Astrocyte (in vitro differentiated cells and primary cell): ENCODE measurements at regions not wholly inside any gene's neighbourhood (a gene's known extent, or its start where the extent isn't known, plus 50 kb on each side); places are given as distances from the start of the nearest gene placed in this dataset.

Experiments
- DNase-seq: peaks from one replicate; pipeline ENCODE4 v3.0.0-alpha.2; 2010; ENCODE audit warnings: low read depth
- FAIRE-seq: peaks from 2 replicates; lab custom pipeline; 2011; peaks lifted over from hg19 to GRCh38; lab: Jason Lieb, UNC
- H2AFZ ChIP-seq: 2 replicates; pipeline ENCODE4 v1.6.0; 2012; ENCODE audit warnings: low read depth, low read length, inconsistent platforms
- H3K27ac ChIP-seq: 2 replicates; pipeline ENCODE4 v1.5.1; 2011; ENCODE audit warnings: low read depth, low read length, inconsistent platforms
- H3K27me3 ChIP-seq: 2 replicates; pipeline ENCODE4 v1.6.0; 2011; ENCODE audit warnings: low read length, inconsistent platforms; ENCODE audit not compliant: insufficient read depth
- H3K36me3 ChIP-seq: 2 replicates; pipeline ENCODE4 v1.5.1; 2011; ENCODE audit warnings: low read length, inconsistent platforms; ENCODE audit not compliant: insufficient read depth
- H3K4me1 ChIP-seq: 2 replicates; pipeline ENCODE4 v1.5.1; 2011; ENCODE audit warnings: low read length, inconsistent platforms; ENCODE audit not compliant: insufficient read depth
- H3K4me2 ChIP-seq: 2 replicates; pipeline ENCODE4 v1.6.0; 2012; ENCODE audit warnings: low read length, inconsistent platforms
- H3K4me3 ChIP-seq: 2 replicates; pipeline ENCODE4 v1.5.1; 2011; ENCODE audit warnings: low read depth, mild to moderate bottlenecking, low read length, inconsistent platforms; ENCODE audit not compliant: insufficient read depth
- H3K79me2 ChIP-seq: 2 replicates; pipeline ENCODE4 v1.6.0; 2012; ENCODE audit warnings: mild to moderate bottlenecking, low read length, inconsistent platforms; ENCODE audit not compliant: insufficient read depth
- H3K9ac ChIP-seq: 2 replicates; pipeline ENCODE4 v1.6.0; 2012; ENCODE audit warnings: mild to moderate bottlenecking, low read length, inconsistent platforms
- H3K9me3 ChIP-seq: 2 replicates; pipeline ENCODE4 v1.5.1; 2012; ENCODE audit warnings: low read depth, mild to moderate bottlenecking, low read length, inconsistent platforms; ENCODE audit not compliant: insufficient read depth
- H4K20me1 ChIP-seq: 2 replicates; pipeline ENCODE4 v1.6.0; 2012; ENCODE audit warnings: low read length, inconsistent platforms; ENCODE audit not compliant: insufficient read depth
- H3K27ac Mint-ChIP-seq: one replicate; pipeline ENCODE4 v1.8.0; 2021; ENCODE audit warnings: mild to moderate bottlenecking, mixed read lengths; ENCODE audit not compliant: unreplicated experiment
- H3K27me3 Mint-ChIP-seq: one replicate; pipeline ENCODE4 v1.8.0; 2021; ENCODE audit warnings: low read depth, mixed read lengths; ENCODE audit not compliant: unreplicated experiment
- H3K36me3 Mint-ChIP-seq: one replicate; pipeline ENCODE4 v1.8.0; 2021; ENCODE audit warnings: low read depth, mixed read lengths; ENCODE audit not compliant: unreplicated experiment
- H3K4me1 Mint-ChIP-seq: one replicate; pipeline ENCODE4 v1.8.0; 2021; ENCODE audit warnings: low read depth, mixed read lengths; ENCODE audit not compliant: unreplicated experiment
- H3K4me3 Mint-ChIP-seq: one replicate; pipeline ENCODE4 v1.8.0; 2021; ENCODE audit warnings: mild to moderate bottlenecking, moderate library complexity, mixed read lengths; ENCODE audit not compliant: unreplicated experiment
- H3K9me3 Mint-ChIP-seq: one replicate; pipeline ENCODE4 v1.8.0; 2021; ENCODE audit warnings: mild to moderate bottlenecking, mixed read lengths; ENCODE audit not compliant: unreplicated experiment
- EZH2 ChIP-seq: IDR thresholded peaks from 2 replicates; pipeline ENCODE4 v1.6.1; 2012; ENCODE audit warnings: mild to moderate bottlenecking, low read length, inconsistent platforms; ENCODE audit not compliant: insufficient read depth
- TF ChIP-seq, protein P1 (sequence below): IDR thresholded peaks from 2 replicates; pipeline ENCODE4 v1.5.1; 2011; ENCODE audit warnings: low read depth, mild to moderate bottlenecking, inconsistent platforms, low read length, moderate library complexity; ENCODE audit not compliant: insufficient read depth

DNA sequence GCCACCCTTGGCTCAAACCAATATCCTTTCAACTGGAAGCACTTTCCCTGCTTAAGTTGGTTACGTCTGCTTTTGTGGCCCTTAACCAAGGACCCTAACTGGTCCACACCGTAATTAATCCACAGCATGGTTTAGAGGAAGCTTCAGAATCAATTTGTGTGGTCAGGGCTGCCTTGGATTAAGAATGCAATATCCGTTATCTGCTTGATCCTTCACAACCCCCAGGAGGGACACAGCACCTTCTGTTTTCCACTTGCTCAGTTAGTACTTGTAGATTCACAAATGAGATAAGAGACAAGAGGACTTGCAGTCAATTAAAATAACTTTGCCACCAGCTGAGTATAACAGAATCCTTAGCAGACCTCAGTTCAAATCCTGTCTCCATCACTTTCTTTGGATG is 56.9 kb upstream of the LRP8 start:
- no peak overlapping the region for H2AFZ ChIP-seq
- no peaks in the 10 kb centered on the region for H3K27me3 ChIP-seq
- DNase-seq (no peak), FAIRE-seq (no peak)
- H3K9me3 Mint-ChIP-seq, result peaks cover 2% of the 10 kb centered on the region
- H4K20me1 ChIP-seq, result no peaks in the 10 kb centered on the region
- peaks cover 8% of the 10 kb centered on the region for H3K27me3 Mint-ChIP-seq
- peaks cover 16% of the 10 kb centered on the region for H3K4me1 ChIP-seq
- H3K79me2 ChIP-seq, result no peaks in the 10 kb centered on the region
- H3K4me1 Mint-ChIP-seq, result peaks cover 10% of the 10 kb centered on the region
- no peak overlapping the region for H3K4me3 Mint-ChIP-seq
- H3K27ac Mint-ChIP-seq, result no peak overlapping the region
- H3K9me3 ChIP-seq, result no peaks in the 10 kb centered on the region
- no peak overlapping the region for H3K4me3 ChIP-seq
- no peaks in the 10 kb centered on the region for H3K36me3 ChIP-seq
- H3K9ac ChIP-seq, result no peak overlapping the region
- TF ChIP-seq EZH2, result no peak
- TF ChIP-seq, protein P1, sequence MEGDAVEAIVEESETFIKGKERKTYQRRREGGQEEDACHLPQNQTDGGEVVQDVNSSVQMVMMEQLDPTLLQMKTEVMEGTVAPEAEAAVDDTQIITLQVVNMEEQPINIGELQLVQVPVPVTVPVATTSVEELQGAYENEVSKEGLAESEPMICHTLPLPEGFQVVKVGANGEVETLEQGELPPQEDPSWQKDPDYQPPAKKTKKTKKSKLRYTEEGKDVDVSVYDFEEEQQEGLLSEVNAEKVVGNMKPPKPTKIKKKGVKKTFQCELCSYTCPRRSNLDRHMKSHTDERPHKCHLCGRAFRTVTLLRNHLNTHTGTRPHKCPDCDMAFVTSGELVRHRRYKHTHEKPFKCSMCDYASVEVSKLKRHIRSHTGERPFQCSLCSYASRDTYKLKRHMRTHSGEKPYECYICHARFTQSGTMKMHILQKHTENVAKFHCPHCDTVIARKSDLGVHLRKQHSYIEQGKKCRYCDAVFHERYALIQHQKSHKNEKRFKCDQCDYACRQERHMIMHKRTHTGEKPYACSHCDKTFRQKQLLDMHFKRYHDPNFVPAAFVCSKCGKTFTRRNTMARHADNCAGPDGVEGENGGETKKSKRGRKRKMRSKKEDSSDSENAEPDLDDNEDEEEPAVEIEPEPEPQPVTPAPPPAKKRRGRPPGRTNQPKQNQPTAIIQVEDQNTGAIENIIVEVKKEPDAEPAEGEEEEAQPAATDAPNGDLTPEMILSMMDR, result no peak
- H3K36me3 Mint-ChIP-seq, result no peaks in the 10 kb centered on the region
- H3K27ac ChIP-seq, result no peak overlapping the region
- H3K4me2 ChIP-seq, result no peak overlapping the region

DNA sequence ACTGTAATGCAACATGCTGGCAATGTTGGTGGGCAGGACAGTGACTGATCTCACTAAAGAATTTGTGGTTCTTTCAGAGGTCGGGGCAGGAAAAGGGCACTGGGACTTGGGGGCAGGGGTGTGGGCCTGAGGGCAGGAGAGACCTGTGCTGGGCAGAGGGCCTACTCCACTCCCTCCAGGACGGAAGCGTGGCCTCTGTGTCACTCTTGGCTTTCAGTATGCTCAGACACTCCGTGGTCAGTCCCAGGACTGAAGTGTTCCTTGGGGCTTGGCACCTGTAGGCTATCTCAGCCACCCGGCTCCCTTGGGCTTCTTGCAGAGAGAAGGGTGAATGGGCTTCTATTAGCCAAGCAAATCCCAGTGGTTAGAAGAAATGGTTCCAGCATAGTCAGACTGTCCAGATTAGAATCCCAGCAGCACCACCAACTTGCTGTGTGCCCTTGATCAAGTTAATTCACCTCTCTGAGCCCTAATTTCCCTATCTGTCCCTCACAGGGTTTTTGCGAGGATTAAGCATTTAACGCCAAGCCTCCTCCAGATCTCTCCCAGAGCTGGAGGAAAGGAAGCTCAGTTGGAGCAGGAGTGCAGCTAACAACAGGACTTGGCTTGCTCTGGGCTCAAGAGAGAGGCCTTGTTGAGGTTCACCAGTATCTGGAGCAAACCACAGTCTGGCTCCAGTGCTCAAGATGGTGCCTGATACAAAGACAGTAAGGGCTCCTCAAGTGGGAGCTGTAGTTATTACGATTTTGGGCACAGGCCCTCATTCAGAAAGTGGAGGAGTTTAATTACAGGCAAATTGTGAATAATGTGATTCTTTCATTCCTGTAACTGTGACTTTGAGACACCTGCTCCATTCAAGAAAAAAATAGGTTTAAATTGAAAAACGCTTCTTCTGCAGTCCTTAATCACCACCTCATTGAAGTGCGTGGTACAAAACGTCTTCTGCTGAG is 57.7 kb upstream of the LRP8 start:
- Histone ChIP-seq H2AFZ (no peak overlapping the region), H3K27me3 (no peaks in the 10 kb centered on the region), H4K20me1 (no peaks in the 10 kb centered on the region), H3K9ac (no peak overlapping the region), H3K4me3 (no peak overlapping the region), H3K79me2 (no peaks in the 10 kb centered on the region), H3K4me2 (no peak overlapping the region), H3K27ac (no peak overlapping the region), H3K4me1 (peaks cover 16% of the 10 kb centered on the region), H3K36me3 (no peaks in the 10 kb centered on the region), H3K9me3 (no peaks in the 10 kb centered on the region)
- DNase-seq (no peak), FAIRE-seq (no peak)
- Mint-ChIP-seq H3K27me3 (peaks cover 7% of the 10 kb centered on the region), H3K27ac (no peak overlapping the region), H3K9me3 (peaks cover 2% of the 10 kb centered on the region), H3K4me1 (peaks cover 10% of the 10 kb centered on the region), H3K4me3 (no peak overlapping the region), H3K36me3 (no peaks in the 10 kb centered on the region)
- TF ChIP-seq, protein P1, result no peak
- TF ChIP-seq EZH2, result no peak

- H3K9me3 Mint-ChIP-seq, result peaks cover 2% of the 10 kb centered on the region
- H3K36me3 Mint-ChIP-seq, result no peaks in the 10 kb centered on the region
- Histone ChIP-seq H3K27ac (no peak overlapping the region), H3K4me3 (no peak overlapping the region), H3K36me3 (no peaks in the 10 kb centered on the region), H3K9me3 (no peaks in the 10 kb centered on the region), H4K20me1 (no peaks in the 10 kb centered on the region), H3K79me2 (no peaks in the 10 kb centered on the region), H3K4me1 (no peaks in the 10 kb centered on the region), H2AFZ (no peak overlapping the region), H3K27me3 (no peaks in the 10 kb centered on the region), H3K9ac (no peak overlapping the region), H3K4me2 (no peak overlapping the region)
- TF ChIP-seq, protein P1, result no peak
- TF ChIP-seq EZH2, result no peak
- H3K4me3 Mint-ChIP-seq, result no peak overlapping the region
- DNase-seq (no peak), FAIRE-seq (no peak)
- H3K27me3 Mint-ChIP-seq, result peaks cover 7% of the 10 kb centered on the region
- H3K4me1 Mint-ChIP-seq, result peaks cover 4% of the 10 kb centered on the region
- no peak overlapping the region for H3K27ac Mint-ChIP-seq
Observed at GRCh38 chr1:53388963-53389362, 61.1 kb upstream of the LRP8 start.
